ENCODE measurements at regions not wholly inside any gene's neighbourhood (a gene's known extent, or its start where the extent isn't known, plus 50 kb on each side); places are given as distances from the start of the nearest gene placed in this dataset.

DNA sequence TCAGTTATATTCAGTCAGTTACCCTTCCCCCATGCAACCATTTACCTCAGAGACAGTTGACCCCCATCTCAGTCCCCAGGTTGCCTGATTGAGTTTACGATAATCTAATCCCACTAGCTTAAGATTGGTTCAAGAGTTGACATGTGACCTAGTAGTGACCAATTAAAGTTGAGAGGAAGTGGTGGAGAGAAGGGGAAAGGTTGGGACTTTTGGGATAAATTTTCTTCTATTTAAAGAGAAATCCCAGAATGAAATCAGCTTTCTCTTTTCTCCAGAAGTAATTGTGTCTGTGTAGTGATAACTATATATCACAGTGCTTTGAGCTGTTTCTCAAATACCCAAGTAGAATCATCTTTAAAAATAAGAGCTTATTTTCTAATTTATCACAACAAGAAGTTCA lies 396.7 kb upstream of the CLINT1 start:
- no peak overlapping the region for H3K9ac ChIP-seq (ENCODE audit: extremely low read depth, low read length, poor library complexity, severe bottlenecking)
- Mint-ChIP-seq H3K9me3 (no peaks in the 10 kb centered on the region), H3K4me1 (peaks cover 5% of the 10 kb centered on the region), H3K27ac (no peak overlapping the region), H3K36me3 (ENCODE audit: low read depth) (no peaks in the 10 kb centered on the region), H3K4me3 (no peak overlapping the region), H3K27me3 (ENCODE audit: insufficient read depth) (no peaks in the 10 kb centered on the region)
- H3K4me3 ChIP-seq (ENCODE audit: low read length) = no peak overlapping the region
- H3K9me3 ChIP-seq (ENCODE audit: control insufficient read depth, low read length) = no peaks in the 10 kb centered on the region
- H3K36me3 ChIP-seq (ENCODE audit: control insufficient read depth, insufficient read depth, low read length) = no peaks in the 10 kb centered on the region
- 86% methylated on average over 1 of the region's 1 CpG; no CpG with 5 or more reads in 1 of the 2 experiments for WGBS, 2 experiments (ENCODE audit: insufficient coverage in 1 of 2, insufficient read length in 1 of 2)
- H3K27me3 ChIP-seq (ENCODE audit: control insufficient read depth, insufficient read depth, low read length, poor library complexity, severe bottlenecking) = no peaks in the 10 kb centered on the region
- no peak for TF ChIP-seq CTCF (conservative IDR thresholded peaks at IDR 0.05)
- no peak overlapping the region for H3K27ac ChIP-seq (ENCODE audit: low read depth, low read length)
- no peak for DNase-seq
- H3K4me1 ChIP-seq (ENCODE audit: control insufficient read depth, insufficient read depth, low read length) = no peaks in the 10 kb centered on the region

DNA sequence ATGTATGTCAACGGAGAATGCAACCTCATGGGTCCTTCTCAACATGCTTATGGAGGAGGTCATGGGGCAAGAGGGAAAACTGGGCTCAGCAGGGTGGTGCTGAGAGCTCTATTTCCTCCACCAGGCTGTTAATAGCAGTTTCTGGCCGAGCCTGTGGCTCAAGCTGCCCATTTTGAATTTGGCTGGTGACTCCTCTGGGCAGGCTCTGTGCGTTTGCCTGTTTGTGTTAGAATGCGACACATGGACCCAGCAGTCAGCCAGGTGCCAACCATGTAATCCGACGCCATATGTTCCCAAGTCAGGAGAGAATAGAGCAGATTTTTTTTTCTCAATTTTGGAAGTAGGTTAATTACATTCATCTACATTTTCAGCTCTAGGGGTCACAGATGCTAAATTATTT lies 387.7 kb upstream of the CLINT1 start:
- no peak for DNase-seq
- Histone ChIP-seq H3K27me3 (ENCODE audit: control insufficient read depth, insufficient read depth, low read length, poor library complexity, severe bottlenecking) (peaks cover 6% of the 10 kb centered on the region), H3K9me3 (ENCODE audit: control insufficient read depth, low read length) (no peaks in the 10 kb centered on the region), H3K4me3 (ENCODE audit: low read length) (no peak overlapping the region), H3K36me3 (ENCODE audit: control insufficient read depth, insufficient read depth, low read length) (no peaks in the 10 kb centered on the region), H3K4me1 (ENCODE audit: control insufficient read depth, insufficient read depth, low read length) (no peaks in the 10 kb centered on the region), H3K9ac (ENCODE audit: extremely low read depth, low read length, poor library complexity, severe bottlenecking) (no peak overlapping the region), H3K27ac (ENCODE audit: low read depth, low read length) (no peak overlapping the region)
- TF ChIP-seq CTCF (conservative IDR thresholded peaks at IDR 0.05) = no peak
- no peaks in the 10 kb centered on the region for H3K27me3 Mint-ChIP-seq (ENCODE audit: insufficient read depth)
- no peak overlapping the region for H3K27ac Mint-ChIP-seq
- H3K36me3 Mint-ChIP-seq (ENCODE audit: low read depth) = no peaks in the 10 kb centered on the region
- 86 to 100% methylated on average over 1 to 6 of the region's 6 CpGs for WGBS, 2 experiments (ENCODE audit: insufficient coverage in 1 of 2, insufficient read length in 1 of 2)
- H3K4me3 Mint-ChIP-seq = no peak overlapping the region
- no peaks in the 10 kb centered on the region for H3K4me1 Mint-ChIP-seq
- H3K9me3 Mint-ChIP-seq = no peaks in the 10 kb centered on the region

GRCh38 chr5:158245513-158245912 lies 386.6 kb upstream of the CLINT1 start:
- no peaks in the 10 kb centered on the region for H3K36me3 Mint-ChIP-seq (ENCODE audit: low read depth)
- Histone ChIP-seq H3K27ac (ENCODE audit: low read depth, low read length) (no peak overlapping the region), H3K4me3 (ENCODE audit: low read length) (no peak overlapping the region), H3K27me3 (ENCODE audit: control insufficient read depth, insufficient read depth, low read length, poor library complexity, severe bottlenecking) (peaks cover 6% of the 10 kb centered on the region), H3K4me1 (ENCODE audit: control insufficient read depth, insufficient read depth, low read length) (no peaks in the 10 kb centered on the region), H3K9me3 (ENCODE audit: control insufficient read depth, low read length) (no peaks in the 10 kb centered on the region), H3K36me3 (ENCODE audit: control insufficient read depth, insufficient read depth, low read length) (no peaks in the 10 kb centered on the region), H3K9ac (ENCODE audit: extremely low read depth, low read length, poor library complexity, severe bottlenecking) (no peak overlapping the region)
- H3K27me3 Mint-ChIP-seq (ENCODE audit: insufficient read depth) = no peaks in the 10 kb centered on the region
- H3K4me3 Mint-ChIP-seq = no peak overlapping the region
- H3K9me3 Mint-ChIP-seq = no peaks in the 10 kb centered on the region
- no peak for TF ChIP-seq CTCF (conservative IDR thresholded peaks at IDR 0.05)
- DNase-seq = no peak
- no peaks in the 10 kb centered on the region for H3K4me1 Mint-ChIP-seq
- H3K27ac Mint-ChIP-seq = no peak overlapping the region

Measured in endodermal cell (in vitro differentiated cells).